Heart left ventricle (tissue), 13 donors: ENCODE measurements at regions not wholly inside any gene's neighbourhood (a gene's known extent, or its start where the extent isn't known, plus 50 kb on each side); places are given as distances from the start of the nearest gene placed in this dataset.

Experiments
- POLR2A ChIP-seq, 2 donors: fragments of 450-650 bp; IDR thresholded peaks; one replicate each; pipeline ENCODE4 v1.6.1; 2017; ENCODE audit warnings: antibody characterized with exemption in 2 of 2, mild to moderate bottlenecking in 2 of 2, moderate library complexity in 2 of 2
- TF ChIP-seq, protein P1 (sequence below), 12 donors: fragments of 200-600 bp; sonication (generic) in 4 of 12; IDR thresholded peaks; one replicate each; pipeline versions ENCODE4 v1.5.0 to v1.8.0; 2018 to 2022; ENCODE audit warnings: antibody characterized with exemption in 12 of 12, mild to moderate bottlenecking in 5 of 12
- donor health status: ischemic (EF 13 %, LVEDD 7.1; RV severe dilation, severe dysfunction).
- donor health status: DM: no; HTN: yes; CAD: no.
- donor health status: DM: no; HTN: no; CAD: no.
- donor health status: ischemic (EF 25% LVEDD 6.9; RV normal size, moderate dysfunction).
- donor health status: ischemic (EF 25% LVEDD 5.7; RV mildly dilated, moderate dysfunction).
- donor health status: ischemic (EF 35%, LVEDD 5.7; RV mildly dilated, moderate dysfunction).
- donor health status: nonischemic (EF 11% LVEDD 7.7; RV severe dilation, severe dysfunction).
- donor health status: DM: yes; HTN: yes; CAD: no.
- donor health status: PGD.
- donor health status: ischemic (EF 29% LVEDD 5.4; RV normal size, mild dysfunction).
- donor health status: nonischemic (EF 23%, LVEDD 6.1; RV moderate dilation, normal function).

GRCh38 chr4:83964996-83965541 is 429.2 kb downstream of the GPAT3 start:
- TF ChIP-seq, protein P1, sequence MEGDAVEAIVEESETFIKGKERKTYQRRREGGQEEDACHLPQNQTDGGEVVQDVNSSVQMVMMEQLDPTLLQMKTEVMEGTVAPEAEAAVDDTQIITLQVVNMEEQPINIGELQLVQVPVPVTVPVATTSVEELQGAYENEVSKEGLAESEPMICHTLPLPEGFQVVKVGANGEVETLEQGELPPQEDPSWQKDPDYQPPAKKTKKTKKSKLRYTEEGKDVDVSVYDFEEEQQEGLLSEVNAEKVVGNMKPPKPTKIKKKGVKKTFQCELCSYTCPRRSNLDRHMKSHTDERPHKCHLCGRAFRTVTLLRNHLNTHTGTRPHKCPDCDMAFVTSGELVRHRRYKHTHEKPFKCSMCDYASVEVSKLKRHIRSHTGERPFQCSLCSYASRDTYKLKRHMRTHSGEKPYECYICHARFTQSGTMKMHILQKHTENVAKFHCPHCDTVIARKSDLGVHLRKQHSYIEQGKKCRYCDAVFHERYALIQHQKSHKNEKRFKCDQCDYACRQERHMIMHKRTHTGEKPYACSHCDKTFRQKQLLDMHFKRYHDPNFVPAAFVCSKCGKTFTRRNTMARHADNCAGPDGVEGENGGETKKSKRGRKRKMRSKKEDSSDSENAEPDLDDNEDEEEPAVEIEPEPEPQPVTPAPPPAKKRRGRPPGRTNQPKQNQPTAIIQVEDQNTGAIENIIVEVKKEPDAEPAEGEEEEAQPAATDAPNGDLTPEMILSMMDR (IDR thresholded peaks at IDR 0.05): no peak
- no peak for TF ChIP-seq POLR2A (IDR thresholded peaks at IDR 0.05)
